ENCODE measurements at regions not wholly inside any gene's neighbourhood (a gene's known extent, or its start where the extent isn't known, plus 50 kb on each side); places are given as distances from the start of the nearest gene placed in this dataset.
"Not testable (repeated sequence)": the region's sequence is repeated elsewhere in the genome, so short reads cannot be mapped to it uniquely, and the experiment has no call there.

GRCh38 chr10:33482486-33482885 lies 148.0 kb upstream of the NRP1 start:
- no peak for TF ChIP-seq CTCF (IDR thresholded peaks at IDR 0.05; ENCODE audit: low read depth, low read length, missing control alignments)
- no peak overlapping the region for H3K4me3 ChIP-seq (replicated peaks; ENCODE audit: low read depth, low read length)
- no peak for DNase-seq (ENCODE audit: extremely low read depth, low read depth)

- H3K4me3 ChIP-seq (replicated peaks; ENCODE audit: low read depth, low read length) = no peak overlapping the region
- DNase-seq (ENCODE audit: extremely low read depth, low read depth) = no peak
- TF ChIP-seq CTCF (IDR thresholded peaks at IDR 0.05; ENCODE audit: low read depth, low read length, missing control alignments) = no peak
Measured at GRCh38 chr10:33481184-33481583, 146.7 kb upstream of the NRP1 start.

GRCh38 chr10:33480417-33480816 lies 145.9 kb upstream of the NRP1 start:
- not testable (repeated sequence) for DNase-seq (ENCODE audit: extremely low read depth, low read depth); H3K4me3 ChIP-seq (replicated peaks; ENCODE audit: low read depth, low read length)

DNA sequence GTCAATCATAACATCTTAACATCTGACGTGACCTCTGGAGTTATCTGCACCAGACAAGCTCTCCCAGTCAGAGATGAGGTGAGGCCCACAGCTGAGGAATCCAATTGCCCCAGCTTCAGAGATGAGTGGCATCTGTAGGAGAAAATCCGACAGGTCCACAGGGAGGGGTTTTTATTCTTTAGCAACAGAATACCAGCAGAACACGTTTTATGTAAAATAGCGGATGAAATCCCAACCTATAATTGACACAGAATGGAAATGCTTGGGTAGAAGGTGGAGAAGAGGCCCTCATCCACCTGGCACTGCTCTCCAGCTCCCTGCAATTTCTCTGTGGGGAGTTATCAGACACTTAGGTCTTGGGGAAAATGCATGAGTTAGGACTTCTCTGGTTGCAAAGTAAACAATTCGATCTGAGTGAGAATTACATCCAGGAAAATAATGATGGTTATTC lies 144.2 kb upstream of the NRP1 start:
- DNase-seq (ENCODE audit: extremely low read depth, low read depth) = no peak
- no peak overlapping the region for H3K4me3 ChIP-seq (replicated peaks; ENCODE audit: low read depth, low read length)
- TF ChIP-seq CTCF (IDR thresholded peaks at IDR 0.05; ENCODE audit: low read depth, low read length, missing control alignments) = no peak

- no peak for TF ChIP-seq CTCF (IDR thresholded peaks at IDR 0.05; ENCODE audit: low read depth, low read length, missing control alignments)
- H3K4me3 ChIP-seq (replicated peaks; ENCODE audit: low read depth, low read length) = no peak overlapping the region
- DNase-seq (ENCODE audit: extremely low read depth, low read depth) = no peak
Measured at GRCh38 chr10:33478089-33478674, 143.7 kb upstream of the NRP1 start.

DNA sequence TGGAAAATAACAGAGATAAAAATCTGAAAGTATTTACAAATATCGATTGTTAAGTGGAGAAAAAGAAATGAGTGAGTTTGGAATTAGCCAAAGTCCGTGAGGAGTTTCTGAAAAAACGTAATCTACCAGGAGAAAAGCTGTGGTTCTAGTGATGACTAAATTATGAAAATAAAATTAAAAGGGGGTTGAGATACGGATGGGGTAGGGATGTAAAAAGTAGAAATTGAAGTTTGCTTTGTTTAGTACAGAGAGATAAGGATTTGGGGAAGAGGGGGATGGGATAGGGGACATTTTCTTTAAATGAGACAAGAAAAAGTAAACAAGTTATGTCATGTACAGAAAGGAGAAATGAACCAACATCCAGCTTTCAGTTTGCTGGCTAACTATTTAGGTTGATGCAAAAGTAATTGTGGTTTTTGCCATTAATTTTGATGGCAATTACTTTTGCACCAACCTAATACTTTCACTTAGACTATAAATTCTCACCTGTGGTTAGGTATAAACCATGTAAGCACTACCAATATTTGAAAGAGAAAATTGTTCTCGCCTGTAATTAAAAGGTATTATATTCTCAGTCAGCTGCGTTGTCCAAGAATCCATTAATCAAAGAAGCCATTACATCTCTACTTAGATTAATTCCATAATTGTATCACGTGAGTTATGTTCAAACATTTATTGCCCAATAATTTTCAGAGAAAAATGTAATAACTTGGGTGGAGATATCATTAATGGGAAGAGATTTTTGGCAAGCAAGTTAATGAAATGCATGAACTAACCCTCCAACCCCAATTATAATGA lies 143.0 kb upstream of the NRP1 start:
- H3K4me3 ChIP-seq (replicated peaks; ENCODE audit: low read depth, low read length) = no peak overlapping the region
- no peak for TF ChIP-seq CTCF (IDR thresholded peaks at IDR 0.05; ENCODE audit: low read depth, low read length, missing control alignments)
- DNase-seq (ENCODE audit: extremely low read depth, low read depth) = no peak

DNA sequence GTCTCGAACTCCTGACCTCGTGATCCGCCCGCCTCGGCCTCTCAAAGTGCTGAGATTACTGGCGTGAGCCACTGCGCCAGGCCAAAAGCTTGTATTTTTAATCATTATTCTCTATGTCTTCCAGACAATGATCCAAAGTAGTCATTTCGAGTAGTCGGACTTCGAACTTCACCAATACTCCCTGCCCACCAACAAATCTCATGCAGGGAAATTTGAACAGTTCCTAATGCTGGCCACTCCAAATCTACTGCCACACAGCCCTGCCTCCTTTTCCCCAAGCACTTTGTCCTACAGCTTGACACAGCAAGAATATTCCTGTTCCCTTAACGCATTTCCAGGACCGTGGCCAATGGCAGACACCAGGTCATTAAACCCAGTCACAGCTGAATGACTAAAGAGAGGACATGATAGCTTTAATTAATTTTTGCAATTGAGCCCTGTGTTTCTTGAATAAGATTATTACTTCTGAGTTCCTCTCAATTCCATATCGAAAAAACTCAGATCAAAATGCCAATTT lies 142.3 kb upstream of the NRP1 start:
- no peak overlapping the region for H3K4me3 ChIP-seq (replicated peaks; ENCODE audit: low read depth, low read length)
- no peak for TF ChIP-seq CTCF (IDR thresholded peaks at IDR 0.05; ENCODE audit: low read depth, low read length, missing control alignments)
- no peak for DNase-seq (ENCODE audit: extremely low read depth, low read depth)
